NK-92 (cell line): ENCODE measurements at regions not wholly inside any gene's neighbourhood (a gene's known extent, or its start where the extent isn't known, plus 50 kb on each side); places are given as distances from the start of the nearest gene placed in this dataset.

Source experiments
- DNase-seq: peaks from one replicate; lab custom pipeline; 2025; ENCODE audit not compliant: unreplicated experiment; lab: John Stamatoyannopoulos, UW

GRCh38 chr2:121897335-121897970, 142.0 kb downstream of the TSN start:
- no peak for DNase-seq

GRCh38 chr2:121898483-121898882, 143.0 kb downstream of the TSN start:
- DNase-seq, result peak; percentile 9

GRCh38 chr2:121900391-121900790, 144.9 kb downstream of the TSN start:
- no peak for DNase-seq

- DNase-seq, result no peak
These were observed 146.7 kb downstream of the TSN start for GRCh38 chr2:121902171-121902591.

- DNase-seq, result no peak
These were observed 147.2 kb downstream of the TSN start for GRCh38 chr2:121902616-121903015.

GRCh38 chr2:121903037-121903689, 147.7 kb downstream of the TSN start:
- no peak for DNase-seq

GRCh38 chr2:121904656-121905055, 149.2 kb downstream of the TSN start:
- DNase-seq, result no peak

- DNase-seq, result no peak
These were observed 149.8 kb downstream of the TSN start for GRCh38 chr2:121905201-121905600.

- no peak for DNase-seq
These were observed 150.7 kb downstream of the TSN start for GRCh38 chr2:121906170-121906569.

GRCh38 chr2:121907928-121908327, 152.5 kb downstream of the TSN start:
- no peak for DNase-seq

GRCh38 chr2:121910139-121910538, 154.7 kb downstream of the TSN start:
- DNase-seq, result no peak

- no peak for DNase-seq
These were observed 155.6 kb downstream of the TSN start for GRCh38 chr2:121911036-121911435.

- no peak for DNase-seq
These were observed 161.7 kb downstream of the TSN start for GRCh38 chr2:121917143-121917542.

- DNase-seq, result no peak
These were observed 162.8 kb downstream of the TSN start for GRCh38 chr2:121918231-121918630.

- DNase-seq, result no peak
These were observed 164.4 kb downstream of the TSN start for GRCh38 chr2:121919803-121920202.

- DNase-seq, result no peak
These were observed 170.0 kb downstream of the TSN start for GRCh38 chr2:121925466-121925865.

GRCh38 chr2:121943285-121943684, 187.8 kb downstream of the TSN start:
- DNase-seq, result no peak

GRCh38 chr2:121944072-121944831, 188.8 kb downstream of the TSN start:
- no peak for DNase-seq

GRCh38 chr2:121947674-121948073, 192.2 kb downstream of the TSN start:
- DNase-seq, result no peak

- DNase-seq, result no peak
These were observed 193.8 kb downstream of the TSN start for GRCh38 chr2:121949271-121949670.

GRCh38 chr2:121955426-121955825, 200.0 kb downstream of the TSN start:
- DNase-seq, result no peak

- DNase-seq, result no peak
These were observed 200.4 kb downstream of the TSN start for GRCh38 chr2:121955872-121956271.
